Stomach (tissue), 8 donors: ENCODE measurements at regions not wholly inside any gene's neighbourhood (a gene's known extent, or its start where the extent isn't known, plus 50 kb on each side); places are given as distances from the start of the nearest gene placed in this dataset.

Experiments used
- DNase-seq, 2 donors: peaks; one replicate each; pipeline versions ENCODE4 v3.0.0 to v3.0.0-alpha.2; 2013 to 2019
- H3K27ac ChIP-seq, 5 donors: fragments of 200-600 bp in 4 of 5; sonication (generic) in 4 of 5; one replicate each; pipeline ENCODE4 v1.5.1; 2013 to 2019; ENCODE audit warnings: mild to moderate bottlenecking in 1 of 5, moderate library complexity in 1 of 5
- H3K27me3 ChIP-seq, 3 donors: fragments of 200-600 bp; sonication (generic); one replicate each; pipeline ENCODE4 v1.5.1; 2017 to 2019; ENCODE audit warnings: mixed run types in 1 of 3
- H3K36me3 ChIP-seq, 4 donors: fragments of 200-600 bp; sonication (generic); 1 replicate in 3 of 4; 2 replicates in 1 of 4; pipeline ENCODE4 v1.5.1; 2016 to 2019
- H3K4me1 ChIP-seq, 4 donors: fragments of 200-600 bp; sonication (generic); one replicate each; pipeline ENCODE4 v1.5.1; 2016 to 2019
- H3K4me3 ChIP-seq, 4 donors: fragments of 200-600 bp; sonication (generic) in 3 of 4; one replicate each; pipeline ENCODE4 v1.5.1; 2016 to 2019; ENCODE audit warnings: mild to moderate bottlenecking in 1 of 4
- H3K9me3 ChIP-seq, 4 donors: fragments of 200-600 bp; sonication (generic); one replicate each; pipeline ENCODE4 v1.5.1; 2016 to 2019
- CTCF ChIP-seq, 7 experiments: fragments of 450-650 bp in 4 of 7; fragments of 200-600 bp in 3 of 7; sonication (generic) in 3 of 7; IDR thresholded peaks; one replicate each; pipeline ENCODE4 v1.5.1; 2016 to 2019; ENCODE audit warnings: antibody characterized with exemption in 7 of 7, control low read depth in 2 of 7, mild to moderate bottlenecking in 1 of 7
- EP300 ChIP-seq: sonication (generic); formaldehyde crosslinking; IDR thresholded peaks from one replicate; pipeline ENCODE4 v1.6.1; 2017; ENCODE audit warnings: antibody characterized with exemption
- POLR2A ChIP-seq, 4 donors: fragments of 450-650 bp; IDR thresholded peaks; one replicate each; pipeline ENCODE4 v1.6.1; 2016; ENCODE audit warnings: antibody characterized with exemption in 4 of 4, control low read depth in 2 of 4, mild to moderate bottlenecking in 1 of 4, moderate library complexity in 1 of 4
- POLR2AphosphoS5 ChIP-seq, 3 donors: sonication (generic); formaldehyde crosslinking; IDR thresholded peaks; one replicate each; pipeline ENCODE4 v1.6.1; 2016; ENCODE audit warnings: antibody characterized with exemption in 3 of 3
- WGBS, 5 donors: extraction: QIAGEN DNeasy Blood & Tissue Kit in 3 of 5; methylation state at CpG; one replicate each; pipeline versions ENCODE4 v1.1.5 to v1.1.7; 2013 to 2018; 5-methylcytosine and 5-hydroxymethylcytosine counted together
- intact Hi-C: fragments of 100-400 bp; cut with DNase I; formaldehyde crosslinking; loops from one replicate; pipeline ENCODE4 v1.15.1; 2023; ENCODE audit warnings: low total_unique reads
- donor health status: healthy with polysubstance abuse.
- donor health status: Bipolar disorder and iron deficiency.
- donor health status: healthy.

- intact Hi-C loops = no loop called here
- Histone ChIP-seq H3K27ac (no peak overlapping the region), H3K4me3 (no peak overlapping the region), H3K9me3 (no peaks in the 10 kb centered on the region), H3K4me1 (no peaks in the 10 kb centered on the region), H3K36me3 (no peaks in the 10 kb centered on the region), H3K27me3 (no peaks in the 10 kb centered on the region)
- DNase-seq = no peak
- 83 to 94% (median 88%) methylated on average over 5 of the region's 5 CpGs for WGBS, 5 donors
- TF ChIP-seq POLR2A (IDR thresholded peaks at IDR 0.05) (no peak), POLR2AphosphoS5 (IDR thresholded peaks at IDR 0.05) (no peak), CTCF (IDR thresholded peaks at IDR 0.05) (no peak), EP300 (no peak)
These were observed 280.6 kb upstream of the ZFP42 start for GRCh38 chr4:187714957-187715356.

- H3K9me3 ChIP-seq = no peaks in the 10 kb centered on the region
- no peaks in the 10 kb centered on the region for H3K36me3 ChIP-seq
- no peak overlapping the region for H3K4me3 ChIP-seq
- H3K27me3 ChIP-seq = no peaks in the 10 kb centered on the region
- no peak for DNase-seq
- H3K27ac ChIP-seq = no peak overlapping the region
- TF ChIP-seq CTCF (IDR thresholded peaks at IDR 0.05) (no peak), POLR2AphosphoS5 (IDR thresholded peaks at IDR 0.05) (no peak), POLR2A (IDR thresholded peaks at IDR 0.05) (no peak), EP300 (no peak)
- intact Hi-C loops = no loop called here
- no peaks in the 10 kb centered on the region for H3K4me1 ChIP-seq
These were observed 280.1 kb upstream of the ZFP42 start for GRCh38 chr4:187715466-187715865.

DNA sequence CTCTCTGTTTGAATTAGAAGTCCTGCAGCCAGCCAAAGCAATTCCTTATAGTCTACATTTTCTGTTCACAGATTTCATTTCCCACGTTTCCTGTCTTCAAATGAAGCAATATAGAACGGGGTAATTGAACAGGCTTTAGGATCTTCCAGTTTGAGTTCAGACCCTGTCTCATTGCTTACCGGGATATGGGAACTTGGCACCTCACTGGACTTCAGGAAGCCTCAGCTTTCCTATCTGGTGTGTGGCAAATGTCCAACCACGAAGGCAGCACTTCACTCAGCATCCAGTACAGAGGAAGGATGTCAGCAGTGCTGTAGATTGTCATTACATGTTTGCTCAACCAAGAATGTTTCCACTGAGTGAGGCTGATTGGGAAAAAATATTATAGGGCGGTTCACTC lies 271.1 kb upstream of the ZFP42 start:
- peak in 1 of 2 donors; percentile 7 for DNase-seq
- Histone ChIP-seq H3K27ac (no peak overlapping the region), H3K27me3 (no peaks in the 10 kb centered on the region), H3K36me3 (no peaks in the 10 kb centered on the region), H3K4me1 (no peaks in the 10 kb centered on the region), H3K4me3 (no peak overlapping the region), H3K9me3 (no peaks in the 10 kb centered on the region)
- TF ChIP-seq POLR2AphosphoS5 (IDR thresholded peaks at IDR 0.05) (no peak), POLR2A (IDR thresholded peaks at IDR 0.05) (no peak), EP300 (no peak), CTCF (IDR thresholded peaks at IDR 0.05) (no peak)
- WGBS, 5 donors = 56 to 66% (median 61%) methylated on average over 5 of the region's 5 CpGs
- intact Hi-C loops = no loop called here

- no peak overlapping the region for H3K4me3 ChIP-seq
- no peaks in the 10 kb centered on the region for H3K27me3 ChIP-seq
- DNase-seq = no peak
- TF ChIP-seq CTCF (IDR thresholded peaks at IDR 0.05) (no peak), POLR2A (IDR thresholded peaks at IDR 0.05) (no peak), POLR2AphosphoS5 (IDR thresholded peaks at IDR 0.05) (no peak), EP300 (no peak)
- intact Hi-C loops = no loop called here
- no peaks in the 10 kb centered on the region for H3K36me3 ChIP-seq
- no peak overlapping the region for H3K27ac ChIP-seq
- H3K9me3 ChIP-seq = peaks cover 0 to 17% (median 9%) of the 10 kb centered on the region in 4 donors
- H3K4me1 ChIP-seq = no peaks in the 10 kb centered on the region
- WGBS, 5 donors = 86 to 91% (median 90%) methylated on average over 6 of the region's 6 CpGs
These were observed 269.1 kb upstream of the ZFP42 start for GRCh38 chr4:187726485-187726884.
